BLaER1 (cell line): ENCODE measurements at regions not wholly inside any gene's neighbourhood (a gene's known extent, or its start where the extent isn't known, plus 50 kb on each side); places are given as distances from the start of the nearest gene placed in this dataset.

Experiments
- H3K27ac ChIP-seq: shearing (Covaris generic); formaldehyde crosslinking; 2 replicates; pipeline ENCODE4 v1.8.1; 2022
- H3K27me3 ChIP-seq: shearing (Covaris generic); formaldehyde crosslinking; 2 replicates; pipeline ENCODE4 v1.8.1; 2022
- H3K36me3 ChIP-seq: shearing (Covaris generic); formaldehyde crosslinking; 2 replicates; pipeline ENCODE4 v1.8.1; 2022
- H3K4me1 ChIP-seq: shearing (Covaris generic); formaldehyde crosslinking; 2 replicates; pipeline ENCODE4 v1.8.1; 2022
- H3K4me2 ChIP-seq: shearing (Covaris generic); formaldehyde crosslinking; 2 replicates; pipeline ENCODE4 v1.8.1; 2022
- H3K4me3 ChIP-seq: shearing (Covaris generic); formaldehyde crosslinking; 2 replicates; pipeline ENCODE4 v1.8.1; 2022
- H3K9ac ChIP-seq: shearing (Covaris generic); formaldehyde crosslinking; 2 replicates; pipeline ENCODE4 v1.8.1; 2022
- H3K9me3 ChIP-seq: shearing (Covaris generic); formaldehyde crosslinking; 2 replicates; pipeline ENCODE4 v1.8.1; 2022
- H4K20me1 ChIP-seq: shearing (Covaris generic); formaldehyde crosslinking; 2 replicates; pipeline ENCODE4 v1.8.1; 2022
- Cebpa-rat ChIP-seq: shearing (Covaris generic); IDR thresholded peaks from 2 replicates; pipeline ENCODE4 v1.8.1; 2022

DNA sequence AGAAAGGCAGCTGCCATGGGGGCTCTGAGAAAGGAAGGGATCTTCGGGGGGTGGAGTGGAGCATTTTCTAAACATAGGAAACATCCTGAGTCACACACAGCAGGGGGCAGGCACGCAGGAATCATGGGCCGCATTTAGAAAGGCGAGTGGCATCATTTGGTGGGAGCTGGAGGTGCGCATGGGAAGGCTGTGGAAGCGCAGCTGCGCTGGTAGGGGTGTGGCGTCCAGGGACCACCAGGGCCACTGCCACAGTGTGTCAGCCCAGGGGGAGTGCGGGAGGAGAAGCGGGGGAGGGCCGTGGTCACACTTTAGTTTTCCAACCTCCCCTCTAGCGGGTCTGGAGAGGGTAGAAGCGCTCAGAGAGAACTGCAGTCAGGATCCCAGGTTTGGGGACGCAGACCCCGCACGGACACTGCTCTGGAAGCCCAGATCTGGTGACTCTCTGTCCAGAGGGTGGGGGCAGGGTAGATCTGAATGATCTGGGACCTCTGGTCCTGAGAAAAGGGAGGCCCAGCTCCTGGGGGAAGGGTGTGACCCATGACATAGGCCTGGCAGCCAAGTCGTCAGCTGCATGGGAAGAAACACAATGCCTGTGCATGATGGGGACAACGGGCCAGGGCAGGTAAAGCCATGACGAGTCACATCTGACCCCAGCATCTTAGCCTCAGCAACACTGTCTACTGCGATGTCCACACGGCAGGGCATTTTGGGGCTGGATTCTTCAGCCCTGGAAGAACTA, 88.0 kb upstream of the IQSEC1 start:
- Histone ChIP-seq H3K4me3 (no peak overlapping the region), H3K27ac (no peak overlapping the region), H3K27me3 (no peaks in the 10 kb centered on the region), H3K4me1 (peaks cover 55% of the 10 kb centered on the region), H3K9ac (0 out of 2 replicates have a peak overlapping the region, but pooled peaks have one; percentile 12), H3K9me3 (peaks cover 5% of the 10 kb centered on the region), H3K4me2 (peak overlapping the region; percentile 46), H4K20me1 (no peaks in the 10 kb centered on the region), H3K36me3 (no peaks in the 10 kb centered on the region)
- TF ChIP-seq Cebpa-rat, result no peak

- no peak overlapping the region for H3K9ac ChIP-seq
- no peak overlapping the region for H3K4me3 ChIP-seq
- peaks cover 10% of the 10 kb centered on the region for H3K9me3 ChIP-seq
- TF ChIP-seq Cebpa-rat, result no peak
- peaks cover 49% of the 10 kb centered on the region for H3K4me1 ChIP-seq
- no peaks in the 10 kb centered on the region for H3K36me3 ChIP-seq
- H3K27me3 ChIP-seq, result no peaks in the 10 kb centered on the region
- no peak overlapping the region for H3K27ac ChIP-seq
- no peaks in the 10 kb centered on the region for H4K20me1 ChIP-seq
- peak overlapping the region; percentile 46; the same call in 1 of the 2 replicates for H3K4me2 ChIP-seq
Measured at GRCh38 chr3:13160619-13161018, 87.4 kb upstream of the IQSEC1 start.

GRCh38 chr3:13159890-13160289, 86.7 kb upstream of the IQSEC1 start:
- TF ChIP-seq Cebpa-rat, result no peak

GRCh38 chr3:13158871-13159270, 85.6 kb upstream of the IQSEC1 start:
- Histone ChIP-seq H4K20me1 (no peaks in the 10 kb centered on the region), H3K4me2 (no peak overlapping the region), H3K27ac (no peak overlapping the region), H3K9ac (no peak overlapping the region), H3K4me1 (peaks cover 35% of the 10 kb centered on the region), H3K9me3 (peaks cover 15% of the 10 kb centered on the region), H3K36me3 (no peaks in the 10 kb centered on the region), H3K4me3 (no peak overlapping the region), H3K27me3 (no peaks in the 10 kb centered on the region)
- TF ChIP-seq Cebpa-rat, result no peak

More at GRCh38 chr3:13159890-13160289, 86.7 kb upstream of the IQSEC1 start:
- H3K9me3 ChIP-seq, result peaks cover 15% of the 10 kb centered on the region
- H3K27me3 ChIP-seq, result no peaks in the 10 kb centered on the region
- no peaks in the 10 kb centered on the region for H3K36me3 ChIP-seq
- H3K4me2 ChIP-seq, result no peak overlapping the region
- H4K20me1 ChIP-seq, result no peaks in the 10 kb centered on the region
- no peak overlapping the region for H3K9ac ChIP-seq
- H3K4me3 ChIP-seq, result no peak overlapping the region
- peaks cover 42% of the 10 kb centered on the region for H3K4me1 ChIP-seq
- H3K27ac ChIP-seq, result no peak overlapping the region

GRCh38 chr3:13158408-13158807, 85.2 kb upstream of the IQSEC1 start:
- peaks cover 37% of the 10 kb centered on the region for H3K4me1 ChIP-seq
- no peak overlapping the region for H3K27ac ChIP-seq
- no peaks in the 10 kb centered on the region for H3K36me3 ChIP-seq
- H3K27me3 ChIP-seq, result no peaks in the 10 kb centered on the region
- H3K9ac ChIP-seq, result no peak overlapping the region
- H3K4me3 ChIP-seq, result no peak overlapping the region
- peaks cover 15% of the 10 kb centered on the region for H3K9me3 ChIP-seq
- H3K4me2 ChIP-seq, result no peak overlapping the region
- no peak for TF ChIP-seq Cebpa-rat
- H4K20me1 ChIP-seq, result no peaks in the 10 kb centered on the region

- no peaks in the 10 kb centered on the region for H4K20me1 ChIP-seq
- H3K27ac ChIP-seq, result no peak overlapping the region
- peaks cover 37% of the 10 kb centered on the region for H3K4me1 ChIP-seq
- H3K27me3 ChIP-seq, result no peaks in the 10 kb centered on the region
- H3K4me3 ChIP-seq, result no peak overlapping the region
- peaks cover 15% of the 10 kb centered on the region for H3K9me3 ChIP-seq
- H3K9ac ChIP-seq, result no peak overlapping the region
- H3K36me3 ChIP-seq, result no peaks in the 10 kb centered on the region
- no peak for TF ChIP-seq Cebpa-rat
- no peak overlapping the region for H3K4me2 ChIP-seq
Measured at GRCh38 chr3:13157986-13158385, 84.8 kb upstream of the IQSEC1 start.

GRCh38 chr3:13152826-13153710, 79.8 kb upstream of the IQSEC1 start:
- Histone ChIP-seq H3K9ac (no peak overlapping the region), H3K4me1 (peaks cover 44% of the 10 kb centered on the region), H3K9me3 (peaks cover 15% of the 10 kb centered on the region), H3K4me2 (peak overlapping the region; percentile 33), H4K20me1 (no peaks in the 10 kb centered on the region), H3K36me3 (no peaks in the 10 kb centered on the region), H3K27ac (no peak overlapping the region), H3K27me3 (no peaks in the 10 kb centered on the region), H3K4me3 (no peak overlapping the region)
- no peak for TF ChIP-seq Cebpa-rat

DNA sequence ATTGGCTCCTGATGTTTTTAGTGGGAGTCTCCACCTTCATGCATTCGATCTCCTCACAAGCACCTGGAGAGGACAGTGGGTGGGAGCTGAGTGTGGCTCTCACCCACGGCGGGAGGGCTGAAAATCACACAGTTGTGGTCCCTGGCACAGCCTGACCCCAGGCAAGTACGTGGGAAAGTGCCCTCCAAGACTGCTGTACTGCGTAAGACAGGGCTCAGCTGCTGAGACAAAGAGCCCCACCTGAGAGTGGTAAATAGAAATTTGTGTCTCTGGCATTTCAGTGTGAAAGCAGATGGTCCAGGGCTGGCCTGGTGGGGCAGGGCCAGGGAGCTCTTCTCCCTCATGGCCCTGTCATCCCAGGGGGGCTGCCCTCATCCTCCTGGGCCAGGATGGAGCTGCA, 77.4 kb upstream of the IQSEC1 start:
- Histone ChIP-seq H3K4me1 (peaks cover 53% of the 10 kb centered on the region), H3K4me2 (no peak overlapping the region), H4K20me1 (no peaks in the 10 kb centered on the region), H3K27me3 (no peaks in the 10 kb centered on the region), H3K36me3 (no peaks in the 10 kb centered on the region), H3K27ac (no peak overlapping the region), H3K9me3 (peaks cover 5% of the 10 kb centered on the region), H3K4me3 (no peak overlapping the region), H3K9ac (no peak overlapping the region)
- no peak for TF ChIP-seq Cebpa-rat

DNA sequence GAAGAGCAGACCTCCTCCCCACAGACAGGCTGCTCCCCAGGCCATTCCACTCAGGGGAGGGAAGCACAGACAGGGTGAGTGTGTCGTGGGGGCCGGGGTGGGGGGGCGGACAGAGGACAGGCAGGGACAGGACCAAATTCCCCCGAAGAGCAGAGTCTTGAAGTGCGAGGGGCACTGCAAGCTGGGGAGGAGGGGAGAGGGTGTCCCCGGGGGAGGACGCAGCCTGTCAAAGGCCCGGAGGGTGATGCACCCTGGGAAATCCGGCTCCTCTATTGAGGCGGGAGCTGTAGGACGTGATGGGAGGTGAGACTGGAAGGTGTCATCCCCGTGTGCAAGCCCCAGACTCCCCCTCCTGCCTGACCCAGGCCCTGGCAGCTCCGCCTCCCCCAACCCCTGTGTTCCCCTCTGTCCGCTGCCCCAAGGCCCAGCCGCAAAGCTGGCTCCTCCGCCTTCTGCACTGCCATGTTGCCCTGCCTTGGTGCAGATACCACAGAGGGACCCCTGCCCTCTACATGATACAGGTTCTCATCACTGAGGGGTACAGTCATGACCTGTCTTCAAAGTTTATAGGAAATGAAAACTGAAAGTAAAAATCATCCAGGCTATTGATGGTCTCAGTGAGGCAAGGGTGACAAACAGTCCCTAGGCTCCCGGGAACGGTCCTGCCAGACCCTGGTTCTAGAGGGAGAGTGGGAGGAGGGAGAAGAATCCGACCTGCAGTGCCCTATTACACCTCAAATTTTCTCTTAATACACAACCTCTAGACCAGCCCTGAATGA, 76.3 kb upstream of the IQSEC1 start:
- Histone ChIP-seq H3K27me3 (no peaks in the 10 kb centered on the region), H3K27ac (peak overlapping the region; percentile 49; the same call in 1 of the 2 replicates), H3K9me3 (peaks cover 6% of the 10 kb centered on the region; the same call in 1 of the 2 replicates), H3K4me2 (peak overlapping the region; percentile 90), H3K36me3 (no peaks in the 10 kb centered on the region), H3K4me3 (peak overlapping the region; percentile 31; the same call in 1 of the 2 replicates), H3K4me1 (peaks cover 62% of the 10 kb centered on the region), H4K20me1 (no peaks in the 10 kb centered on the region), H3K9ac (peak overlapping the region; percentile 2; the same call in 1 of the 2 replicates)
- TF ChIP-seq Cebpa-rat, result no peak
